IMR-90 (cell line): ENCODE measurements at regions not wholly inside any gene's neighbourhood (a gene's known extent, or its start where the extent isn't known, plus 50 kb on each side); places are given as distances from the start of the nearest gene placed in this dataset.

Experiments used
- ATAC-seq: fragments of 200-7000 bp; cut with Tn5 transposase; 2 replicates; pipeline ENCODE4 v1.9.1; 2020; ENCODE audit warnings: low read depth, mild to moderate bottlenecking, moderate library complexity
- BruUV-seq: library from RNA; stranded (reverse); fragments of 400-500 nt; replicated peaks from 2 replicates; lab custom pipeline; 2021; lab: Mats Ljungman, UMichigan
- CTCF ChIA-PET: fragments of 300-600 bp; formaldehyde crosslinking; extraction: SDS; loops from one replicate; lab custom pipeline; 2021; ENCODE audit warnings: antibody characterized with exemption; lab: Yijun Ruan, JAX
- POLR2A ChIA-PET: fragments of 300-600 bp; sonication (Branson Sonifier 250); formaldehyde crosslinking; loops from one replicate; lab custom pipeline; 2022; ENCODE audit warnings: antibody characterized with exemption; ENCODE audit not compliant: unreplicated experiment; lab: Charles Lee
- DNase-seq: peaks from one replicate; pipeline ENCODE4 v3.0.0; 2013
- H2AFZ ChIP-seq: replicated peaks from 2 replicates; pipeline ENCODE3; 2013; ENCODE audit warnings: low read length, mild to moderate bottlenecking; ENCODE audit not compliant: poor library complexity
- H2AK5ac ChIP-seq: 2 replicates; pipeline ENCODE4 v1.6.1; 2013; ENCODE audit warnings: low read depth, low read length, inconsistent platforms
- H2AK9ac ChIP-seq: replicated peaks from 2 replicates; pipeline ENCODE3; 2013; ENCODE audit warnings: mild to moderate bottlenecking, low read depth, low read length, moderate library complexity; ENCODE audit not compliant: poor library complexity
- H2BK120ac ChIP-seq: 2 replicates; pipeline ENCODE4 v1.6.1; 2013; ENCODE audit warnings: low read depth, low read length, inconsistent platforms
- H2BK15ac ChIP-seq: 3 replicates; pipeline ENCODE4 v1.6.1; 2013; ENCODE audit warnings: low read depth, low read length, inconsistent platforms
- H2BK20ac ChIP-seq: 2 replicates; pipeline ENCODE4 v1.6.1; 2013; ENCODE audit warnings: low read depth, mild to moderate bottlenecking, inconsistent platforms, low read length, moderate library complexity
- H2BK5ac ChIP-seq: 2 replicates; pipeline ENCODE4 v1.6.1; 2013; ENCODE audit warnings: mild to moderate bottlenecking, low read depth, low read length, inconsistent platforms; ENCODE audit not compliant: poor library complexity, severe bottlenecking
- H3K14ac ChIP-seq: replicated peaks from 2 replicates; pipeline ENCODE4 v1.6.1; 2013; ENCODE audit warnings: low read depth, low read length, inconsistent platforms
- H3K18ac ChIP-seq: 2 replicates; pipeline ENCODE4 v1.6.1; 2013; ENCODE audit warnings: low read depth, low read length, control low read depth
- H3K23ac ChIP-seq: 2 replicates; pipeline ENCODE4 v1.6.1; 2013; ENCODE audit warnings: low read depth, low read length, inconsistent platforms
- H3K27ac ChIP-seq: 2 replicates; pipeline ENCODE4 v1.5.1; 2013; ENCODE audit warnings: mild to moderate bottlenecking, control low read depth, low read length; ENCODE audit not compliant: insufficient read depth
- H3K27me3 ChIP-seq: 2 replicates; pipeline ENCODE4 v1.6.1; 2013; ENCODE audit warnings: low read length; ENCODE audit not compliant: control insufficient read depth, insufficient read depth
- H3K36me3 ChIP-seq: 2 replicates; pipeline ENCODE4 v1.6.1; 2013; ENCODE audit warnings: low read length, mixed read lengths; ENCODE audit not compliant: control insufficient read depth, insufficient read depth
- H3K4ac ChIP-seq: 2 replicates; pipeline ENCODE4 v1.6.1; 2013; ENCODE audit warnings: low read depth, low read length, inconsistent platforms
- H3K4me1 ChIP-seq: 2 replicates; pipeline ENCODE4 v1.6.1; 2013; ENCODE audit warnings: low read length, mixed read lengths; ENCODE audit not compliant: control insufficient read depth, insufficient read depth
- H3K4me2 ChIP-seq: 2 replicates; pipeline ENCODE4 v1.6.1; 2013; ENCODE audit warnings: low read depth, mild to moderate bottlenecking, control low read depth, low read length, moderate library complexity
- H3K4me3 ChIP-seq: 2 replicates; pipeline ENCODE4 v1.5.1; 2013; ENCODE audit warnings: low read depth, mild to moderate bottlenecking, control low read depth, low read length, moderate library complexity; ENCODE audit not compliant: insufficient read depth
- H3K56ac ChIP-seq: 2 replicates; pipeline ENCODE4 v1.6.1; 2013; ENCODE audit warnings: low read length, inconsistent platforms; ENCODE audit not compliant: insufficient read depth; ENCODE audit errors: extremely low read depth
- H3K79me1 ChIP-seq, 2 experiments: 2 replicates each; pipeline ENCODE4 v1.6.1; 2013; ENCODE audit warnings: low read length in 2 of 2, inconsistent platforms in 1 of 2, low read depth in 1 of 2
- H3K9ac ChIP-seq: 2 replicates; pipeline ENCODE4 v1.6.1; 2013; ENCODE audit warnings: low read depth, low read length, control low read depth
- H3K9me1 ChIP-seq: 2 replicates; pipeline ENCODE4 v1.6.1; 2013; ENCODE audit warnings: low read length, inconsistent platforms; ENCODE audit not compliant: insufficient read depth
- H3K9me3 ChIP-seq: 2 replicates; pipeline ENCODE4 v1.6.1; 2013; ENCODE audit warnings: low read length; ENCODE audit not compliant: control insufficient read depth, insufficient read depth
- H4K20me1 ChIP-seq: 2 replicates; pipeline ENCODE4 v1.6.1; 2013; ENCODE audit warnings: low read length, inconsistent platforms; ENCODE audit not compliant: insufficient read depth
- H4K5ac ChIP-seq: 2 replicates; pipeline ENCODE4 v1.6.1; 2013; ENCODE audit warnings: mild to moderate bottlenecking, low read depth, low read length, control low read depth
- H4K8ac ChIP-seq, 2 experiments: 2 replicates each; pipeline ENCODE4 v1.6.1; 2013; ENCODE audit warnings: low read depth in 2 of 2, low read length in 2 of 2, control low read depth in 1 of 2, inconsistent platforms in 1 of 2
- H4K91ac ChIP-seq: 2 replicates; pipeline ENCODE4 v1.6.1; 2013; ENCODE audit warnings: low read depth, low read length, inconsistent platforms; ENCODE audit not compliant: insufficient read depth
- BHLHE40 ChIP-seq: fragments of 150-350 bp; IDR thresholded peaks from 2 replicates; pipeline ENCODE4 v1.6.1; 2016; ENCODE audit warnings: mild to moderate bottlenecking, low read depth, low read length
- CHD1 ChIP-seq: IDR thresholded peaks from 2 replicates; pipeline ENCODE4 v1.6.1; 2012; ENCODE audit warnings: low read depth, low read length, improper control_type of control experiment
- FOS ChIP-seq: fragments of 150-350 bp; IDR thresholded peaks from 2 replicates; pipeline ENCODE4 v1.6.1; 2016; ENCODE audit warnings: low read depth, low read length
- MAFK ChIP-seq: IDR thresholded peaks from 2 replicates; pipeline ENCODE4 v1.6.1; 2012; ENCODE audit warnings: low read depth, low read length, improper control_type of control experiment
- NFE2L2 ChIP-seq: fragments of 150-350 bp; IDR thresholded peaks from 2 replicates; pipeline ENCODE4 v1.6.1; 2016; ENCODE audit warnings: low read depth, mild to moderate bottlenecking, low read length
- RAD21 ChIP-seq: IDR thresholded peaks from 2 replicates; pipeline ENCODE4 v1.6.1; 2012; ENCODE audit warnings: low read length, improper control_type of control experiment
- RCOR1 ChIP-seq: IDR thresholded peaks from 2 replicates; pipeline ENCODE4 v1.6.1; 2012; ENCODE audit warnings: mild to moderate bottlenecking, low read length, improper control_type of control experiment; ENCODE audit not compliant: insufficient replicate concordance
- RFX5 ChIP-seq: IDR thresholded peaks from 2 replicates; pipeline ENCODE4 v1.8.0; 2012; ENCODE audit warnings: low read depth, mild to moderate bottlenecking, low read length, moderate library complexity
- dilution Hi-C: fragments of 300-500 bp; cut with HindIII; formaldehyde crosslinking; loops from one replicate; pipeline ENCODE4 v1.14.3; 2018; ENCODE audit warnings: low sequenced_read_pairs; ENCODE audit not compliant: unreplicated experiment
- in situ Hi-C: fragments of 300-500 bp; cut with MboI; formaldehyde crosslinking; loops from 3 replicates; pipeline ENCODE4 v1.14.3; 2019; ENCODE audit warnings: low sequenced_read_pairs, inconsistent platforms, mixed read lengths
- intact Hi-C: fragments of 100-400 bp; cut with micrococcal nuclease; formaldehyde crosslinking; loops from 2 replicates; pipeline ENCODE4 v1.10.0; 2022

GRCh38 chr18:34039201-34039600 is 185.5 kb downstream of the NOL4 start:
- dilution Hi-C loops: no loop called here
- H3K4me3 ChIP-seq: no peak overlapping the region

More at GRCh38 chr18:34039201-34039600, 185.5 kb downstream of the NOL4 start:
- Histone ChIP-seq H4K20me1 (no peaks in the 10 kb centered on the region), H4K5ac (no peak overlapping the region), H4K8ac (no peak overlapping the region), H3K27ac (no peak overlapping the region), H3K4me2 (no peak overlapping the region), H3K9me3 (no peaks in the 10 kb centered on the region), H3K4me1 (no peaks in the 10 kb centered on the region), H2AK5ac (no peak overlapping the region), H3K36me3 (no peaks in the 10 kb centered on the region), H2AK9ac (no peak overlapping the region), H2BK120ac (no peak overlapping the region), H2BK20ac (no peak overlapping the region), H3K18ac (no peak overlapping the region), H2AFZ (no peak overlapping the region), H3K9me1 (no peaks in the 10 kb centered on the region), H3K79me1 (no peaks in the 10 kb centered on the region), H3K4ac (no peak overlapping the region), H2BK5ac (no peak overlapping the region), H2BK15ac (no peak overlapping the region), H3K14ac (no peak overlapping the region), H3K56ac (no peak overlapping the region), H3K9ac (no peak overlapping the region), H4K91ac (no peak overlapping the region), H3K27me3 (no peaks in the 10 kb centered on the region), H3K23ac (no peak overlapping the region)
- BruUV-seq: no TSS peak
- DNase-seq (no peak), ATAC-seq (no peak)
- in situ Hi-C loops (no loop called here), intact Hi-C loops (no loop called here)
- no peak for TF ChIP-seq RFX5
- no peak for TF ChIP-seq RCOR1
- TF ChIP-seq MAFK: no peak
- TF ChIP-seq RAD21: no peak
- no peak for TF ChIP-seq FOS
- no peak for TF ChIP-seq NFE2L2
- TF ChIP-seq CHD1: no peak
- no peak for TF ChIP-seq BHLHE40
- POLR2A ChIA-PET: interaction anchor here (0.6 kb wide), 1 partner anchor 10 kb away, joined by 3 read pairs; no protein-coding TSS in a partner anchor
- CTCF ChIA-PET: no interaction called here
